SK-N-SH (cell line): ENCODE measurements at regions not wholly inside any gene's neighbourhood (a gene's known extent, or its start where the extent isn't known, plus 50 kb on each side); places are given as distances from the start of the nearest gene placed in this dataset.

Experiments
- CTCF ChIA-PET: fragments of 300-600, 350-600 bp; formaldehyde crosslinking; extraction: SDS; loops from one replicate; lab custom pipeline; 2021; lab: Yijun Ruan, JAX
- POLR2A ChIA-PET: fragments of 350-600 bp; sonication (Branson Sonifier 250); formaldehyde crosslinking; extraction: SDS; loops from one replicate; lab custom pipeline; 2020; ENCODE audit warnings: antibody characterized with exemption, inconsistent platforms; lab: Yijun Ruan, JAX
- DNase-seq: peaks from one replicate; pipeline ENCODE4 v3.0.0; 2012
- H2AFZ ChIP-seq: fragments of 200-600 bp; sonication (generic); 2 replicates; pipeline ENCODE4 v1.8.1; 2016; ENCODE audit warnings: antibody characterized with exemption, mild to moderate bottlenecking, low read depth
- H3F3A ChIP-seq: fragments of 200-600 bp; sonication (generic); replicated peaks from 2 replicates; pipeline ENCODE3; 2016; ENCODE audit warnings: antibody characterized with exemption, mild to moderate bottlenecking; ENCODE audit not compliant: insufficient read depth
- H3K27ac ChIP-seq, 2 experiments: fragments of 200-500 bp in 1 of 2; fragments of 200-600 bp in 1 of 2; sonication (Bioruptor generic) in 1 of 2; sonication (generic), shearing (Covaris generic) in 1 of 2; 2 replicates each; pipeline versions ENCODE4 v1.5.1 to v1.6.1; 2014 to 2016; ENCODE audit warnings: low read depth in 2 of 2, inconsistent platforms in 1 of 2, low read length in 1 of 2, mild to moderate bottlenecking in 1 of 2, mixed read lengths in 1 of 2
- H3K27me3 ChIP-seq: fragments of 200-600 bp; sonication (generic), shearing (Covaris generic); 2 replicates; pipeline ENCODE4 v1.6.1; 2016; ENCODE audit warnings: mixed run types; ENCODE audit not compliant: insufficient read depth
- H3K36me3 ChIP-seq, 2 experiments: fragments of 200-500 bp in 1 of 2; fragments of 200-600 bp in 1 of 2; sonication (Bioruptor generic) in 1 of 2; sonication (generic) in 1 of 2; replicated peaks in 1 of 2; 2 replicates each; pipeline versions ENCODE3 to v1.5.1; 2014 to 2016; ENCODE audit warnings: low read length in 1 of 2, mild to moderate bottlenecking in 1 of 2; ENCODE audit not compliant: insufficient read depth in 2 of 2, control insufficient read depth in 1 of 2
- H3K4me1 ChIP-seq, 2 experiments: fragments of 200-500 bp in 1 of 2; fragments of 200-600 bp in 1 of 2; sonication (Bioruptor generic) in 1 of 2; sonication (generic), shearing (Covaris generic) in 1 of 2; 2 replicates each; pipeline versions ENCODE4 v1.5.1 to v1.6.1; 2014 to 2016; ENCODE audit warnings: low read depth in 1 of 2, low read length in 1 of 2, mixed run types in 1 of 2; ENCODE audit not compliant: insufficient read depth in 2 of 2, control insufficient read depth in 1 of 2
- H3K4me2 ChIP-seq: fragments of 200-600 bp; sonication (generic), shearing (Covaris generic); 2 replicates; pipeline ENCODE4 v1.6.1; 2017; ENCODE audit warnings: mixed run types
- H3K4me3 ChIP-seq, 2 experiments: fragments of 200-500 bp in 1 of 2; fragments of 200-600 bp in 1 of 2; sonication (Bioruptor generic) in 1 of 2; sonication (generic), shearing (Covaris generic) in 1 of 2; 2 replicates each; pipeline versions ENCODE4 v1.5.1 to v1.8.1; 2014 to 2016; ENCODE audit warnings: low read depth in 2 of 2, inconsistent platforms in 1 of 2, low read length in 1 of 2, mild to moderate bottlenecking in 1 of 2, mixed read lengths in 1 of 2, moderate library complexity in 1 of 2
- H3K79me2 ChIP-seq: fragments of 200-600 bp; sonication (generic); 2 replicates; pipeline ENCODE4 v1.8.1; 2017; ENCODE audit warnings: mild to moderate bottlenecking; ENCODE audit not compliant: insufficient read depth
- H3K9ac ChIP-seq: fragments of 200-600 bp; sonication (generic); 2 replicates; pipeline ENCODE4 v1.6.1; 2017; ENCODE audit warnings: mixed run types
- H3K9me2 ChIP-seq: fragments of 200-600 bp; sonication (generic); 2 replicates; pipeline ENCODE4 v1.6.1; 2017; ENCODE audit warnings: mixed run types
- H3K9me3 ChIP-seq: fragments of 200-600 bp; sonication (generic); 2 replicates; pipeline ENCODE4 v1.6.1; 2017; ENCODE audit warnings: mixed run types, mild to moderate bottlenecking, moderate library complexity
- H4K20me1 ChIP-seq: fragments of 200-600 bp; sonication (generic); 2 replicates; pipeline ENCODE4 v1.6.1; 2017; ENCODE audit warnings: mild to moderate bottlenecking, mixed run types; ENCODE audit not compliant: insufficient read depth
- CTCF ChIP-seq: fragments of 200-600 bp; sonication (generic); IDR thresholded peaks from 2 replicates; pipeline ENCODE4 v1.6.1; 2017; ENCODE audit warnings: antibody characterized with exemption, mild to moderate bottlenecking, moderate library complexity
- ELF1 ChIP-seq: IDR thresholded peaks from 2 replicates; pipeline ENCODE4 v1.4.0; 2012
- EZH2phosphoT487 ChIP-seq: fragments of 200-600 bp; sonication (generic); IDR thresholded peaks from 2 replicates; pipeline ENCODE4 v1.6.1; 2017; ENCODE audit warnings: low read depth, mixed run types, mild to moderate bottlenecking, antibody characterized with exemption, moderate library complexity, borderline replicate concordance
- FOSL2 ChIP-seq: IDR thresholded peaks from 2 replicates; pipeline ENCODE4 v1.4.0; 2012; ENCODE audit warnings: low read depth, mild to moderate bottlenecking, moderate library complexity, borderline replicate concordance
- GABPA ChIP-seq: IDR thresholded peaks from 2 replicates; pipeline ENCODE4 v1.4.0; 2012; ENCODE audit warnings: low read depth, mild to moderate bottlenecking
- SIN3A ChIP-seq: IDR thresholded peaks from 2 replicates; pipeline ENCODE4 v1.6.1; 2012; ENCODE audit warnings: low read depth, mild to moderate bottlenecking, low read length, moderate library complexity, borderline replicate concordance
- TCF12 ChIP-seq: IDR thresholded peaks from 2 replicates; pipeline ENCODE4 v1.4.0; 2012
- USF2 ChIP-seq: fragments of 150-350 bp; IDR thresholded peaks from 2 replicates; pipeline ENCODE4 v1.6.1; 2017; ENCODE audit warnings: antibody characterized with exemption, low read length, low read depth, borderline replicate concordance
- YY1 ChIP-seq: IDR thresholded peaks from 2 replicates; pipeline ENCODE4 v1.4.0; 2012; ENCODE audit warnings: low read depth, mild to moderate bottlenecking
- WGBS: methylation state at CpG from one replicate; pipeline ENCODE4 v1.1.6; 2017; ENCODE audit warnings: low lambda C conversion rate; 5-methylcytosine and 5-hydroxymethylcytosine counted together
- TF ChIP-seq, protein P1 (sequence below): IDR thresholded peaks from 2 replicates; pipeline ENCODE4 v1.4.0; 2012; ENCODE audit warnings: low read depth, borderline replicate concordance

DNA sequence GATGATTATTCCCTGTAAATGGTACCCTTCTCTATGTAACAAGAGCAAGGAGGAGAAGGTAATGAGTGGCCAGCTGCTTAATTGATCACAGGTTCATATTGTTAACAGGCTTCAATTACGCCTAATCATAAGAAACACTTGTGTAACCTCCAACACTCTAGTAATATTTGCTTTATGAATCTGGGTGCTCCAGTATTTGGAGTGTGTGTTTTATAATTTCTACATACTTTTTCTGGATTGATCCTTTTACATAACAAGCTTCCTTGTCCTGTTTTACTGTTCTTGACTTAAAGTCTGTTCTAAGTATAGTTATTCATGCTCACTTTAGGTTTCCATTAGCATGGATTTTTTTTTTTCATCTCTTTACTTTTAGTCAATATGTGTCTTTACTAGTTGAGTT lies 984.2 kb downstream of the AMY1C start:
- H3K9ac ChIP-seq, result no peak overlapping the region
- no peaks in the 10 kb centered on the region for H3K79me2 ChIP-seq
- H3F3A ChIP-seq, result no peaks in the 10 kb centered on the region
- no peaks in the 10 kb centered on the region for H3K27me3 ChIP-seq
- no peaks in the 10 kb centered on the region for H4K20me1 ChIP-seq
- no peak overlapping the region for H3K4me2 ChIP-seq
- no peaks in the 10 kb centered on the region for H3K36me3 ChIP-seq
- WGBS, result 78% methylated on average over 1 of the region's 1 CpG
- TF ChIP-seq FOSL2, result no peak
- H3K9me2 ChIP-seq, result no peaks in the 10 kb centered on the region
- ChIA-PET CTCF (no interaction called here), POLR2A (no interaction called here)
- no peak overlapping the region for H2AFZ ChIP-seq
- H3K27ac ChIP-seq, result no peak overlapping the region
- H3K9me3 ChIP-seq, result no peaks in the 10 kb centered on the region
- H3K4me3 ChIP-seq, result no peak overlapping the region
- DNase-seq, result no peak
- no peaks in the 10 kb centered on the region for H3K4me1 ChIP-seq

DNA sequence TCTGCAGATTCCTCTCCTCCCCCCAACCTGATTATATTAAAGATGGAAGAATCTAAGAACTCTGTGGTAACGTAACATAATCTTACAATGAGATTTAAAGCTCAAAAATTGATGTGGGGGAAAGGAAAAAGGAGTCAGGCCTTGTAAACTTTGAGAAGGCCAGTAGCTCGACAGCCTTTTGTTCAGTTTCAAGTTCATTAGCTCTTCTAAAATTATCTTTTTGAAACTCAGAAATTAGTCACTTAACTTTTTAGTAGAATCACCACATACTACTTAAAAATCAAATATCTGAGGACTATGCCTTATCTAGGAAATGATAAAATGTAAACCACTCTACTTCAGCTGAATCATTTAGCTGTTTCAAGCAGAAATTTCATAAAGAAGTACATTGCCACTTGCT lies 996.2 kb downstream of the AMY1C start:
- Histone ChIP-seq H4K20me1 (no peaks in the 10 kb centered on the region), H3K4me2 (no peak overlapping the region), H3K79me2 (no peaks in the 10 kb centered on the region), H3K4me3 (no peak overlapping the region), H3K27ac (no peak overlapping the region), H3F3A (no peaks in the 10 kb centered on the region), H3K27me3 (no peaks in the 10 kb centered on the region), H3K4me1 (no peaks in the 10 kb centered on the region), H3K9me3 (no peaks in the 10 kb centered on the region), H3K9ac (no peak overlapping the region), H2AFZ (no peak overlapping the region), H3K36me3 (no peaks in the 10 kb centered on the region), H3K9me2 (no peaks in the 10 kb centered on the region)
- 12% methylated on average over 2 of the region's 2 CpGs for WGBS
- POLR2A ChIA-PET, result no interaction called here
- TF ChIP-seq SIN3A, result no peak
- TF ChIP-seq, protein P1, sequence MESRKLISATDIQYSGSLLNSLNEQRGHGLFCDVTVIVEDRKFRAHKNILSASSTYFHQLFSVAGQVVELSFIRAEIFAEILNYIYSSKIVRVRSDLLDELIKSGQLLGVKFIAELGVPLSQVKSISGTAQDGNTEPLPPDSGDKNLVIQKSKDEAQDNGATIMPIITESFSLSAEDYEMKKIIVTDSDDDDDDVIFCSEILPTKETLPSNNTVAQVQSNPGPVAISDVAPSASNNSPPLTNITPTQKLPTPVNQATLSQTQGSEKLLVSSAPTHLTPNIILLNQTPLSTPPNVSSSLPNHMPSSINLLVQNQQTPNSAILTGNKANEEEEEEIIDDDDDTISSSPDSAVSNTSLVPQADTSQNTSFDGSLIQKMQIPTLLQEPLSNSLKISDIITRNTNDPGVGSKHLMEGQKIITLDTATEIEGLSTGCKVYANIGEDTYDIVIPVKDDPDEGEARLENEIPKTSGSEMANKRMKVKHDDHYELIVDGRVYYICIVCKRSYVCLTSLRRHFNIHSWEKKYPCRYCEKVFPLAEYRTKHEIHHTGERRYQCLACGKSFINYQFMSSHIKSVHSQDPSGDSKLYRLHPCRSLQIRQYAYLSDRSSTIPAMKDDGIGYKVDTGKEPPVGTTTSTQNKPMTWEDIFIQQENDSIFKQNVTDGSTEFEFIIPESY, result no peak
- no peak for TF ChIP-seq USF2
- no peak for TF ChIP-seq CTCF
- no peak for TF ChIP-seq YY1
- TF ChIP-seq TCF12, result no peak
- TF ChIP-seq FOSL2, result no peak
- no peak for TF ChIP-seq EZH2phosphoT487
- no peak for TF ChIP-seq GABPA
- no peak for TF ChIP-seq ELF1
- no peak for DNase-seq
- CTCF ChIA-PET, result no interaction called here
